ENCODE measurements at regions not wholly inside any gene's neighbourhood (a gene's known extent, or its start where the extent isn't known, plus 50 kb on each side); places are given as distances from the start of the nearest gene placed in this dataset.
"Not testable (repeated sequence)": the region's sequence is repeated elsewhere in the genome, so short reads cannot be mapped to it uniquely, and the experiment has no call there.

- H3K9me3 ChIP-seq (ENCODE audit: control insufficient read depth in 5 of 5, low read length in 5 of 5); H3K4me3 ChIP-seq (ENCODE audit: low read depth in 1 of 5, low read length in 5 of 5); H3K27me3 ChIP-seq (ENCODE audit: control insufficient read depth in 5 of 5, insufficient read depth in 4 of 5, low read length in 5 of 5); H3K36me3 ChIP-seq (ENCODE audit: control insufficient read depth in 5 of 5, insufficient read depth in 5 of 5, low read length in 5 of 5); H3K9ac ChIP-seq (ENCODE audit: low read length in 5 of 5); H3K27ac ChIP-seq (ENCODE audit: low read depth, low read length): not testable (repeated sequence)
- peaks cover 0 to 19% (median 12%) of the 10 kb centered on the region in 5 donors for H3K4me1 ChIP-seq (ENCODE audit: control insufficient read depth in 5 of 5, insufficient read depth in 5 of 5, low read length in 5 of 5)
Measured at GRCh38 chr3:178349218-178349596, 187.0 kb upstream of the KCNMB2 start.

GRCh38 chr3:178350763-178351162 is 185.5 kb upstream of the KCNMB2 start:
- H3K36me3 ChIP-seq (ENCODE audit: control insufficient read depth in 5 of 5, insufficient read depth in 5 of 5, low read length in 5 of 5), result no peaks in the 10 kb centered on the region
- H3K9ac ChIP-seq (ENCODE audit: low read length in 5 of 5), result peak overlapping the region in 1 of 5 donors; percentile 60
- H3K27ac ChIP-seq (ENCODE audit: low read depth, low read length), result peak overlapping the region; percentile 38

GRCh38 chr3:178352326-178353005 is 183.8 kb upstream of the KCNMB2 start:
- peaks cover 0 to 19% (median 12%) of the 10 kb centered on the region in 5 donors for H3K4me1 ChIP-seq (ENCODE audit: control insufficient read depth in 5 of 5, insufficient read depth in 5 of 5, low read length in 5 of 5)
- H3K4me3 ChIP-seq (ENCODE audit: low read depth in 1 of 5, low read length in 5 of 5), result no peak overlapping the region
- no peaks in the 10 kb centered on the region for H3K36me3 ChIP-seq (ENCODE audit: control insufficient read depth in 5 of 5, insufficient read depth in 5 of 5, low read length in 5 of 5)
- H3K9me3 ChIP-seq (ENCODE audit: control insufficient read depth in 5 of 5, low read length in 5 of 5), result no peaks in the 10 kb centered on the region
- H3K27ac ChIP-seq (ENCODE audit: low read depth, low read length), result no peak overlapping the region
- no peaks in the 10 kb centered on the region for H3K27me3 ChIP-seq (ENCODE audit: control insufficient read depth in 5 of 5, insufficient read depth in 4 of 5, low read length in 5 of 5)
- H3K9ac ChIP-seq (ENCODE audit: low read length in 5 of 5), result no peak overlapping the region

More at GRCh38 chr3:178350763-178351162, 185.5 kb upstream of the KCNMB2 start:
- Histone ChIP-seq H3K4me1 (ENCODE audit: control insufficient read depth in 5 of 5, insufficient read depth in 5 of 5, low read length in 5 of 5) (peaks cover 0 to 19% (median 12%) of the 10 kb centered on the region in 5 donors), H3K27me3 (ENCODE audit: control insufficient read depth in 5 of 5, insufficient read depth in 4 of 5, low read length in 5 of 5) (no peaks in the 10 kb centered on the region), H3K9me3 (ENCODE audit: control insufficient read depth in 5 of 5, low read length in 5 of 5) (no peaks in the 10 kb centered on the region), H3K4me3 (ENCODE audit: low read depth in 1 of 5, low read length in 5 of 5) (no peak overlapping the region)

GRCh38 chr3:178353006-178353694 is 183.1 kb upstream of the KCNMB2 start:
- Histone ChIP-seq H3K4me1 (ENCODE audit: control insufficient read depth in 5 of 5, insufficient read depth in 5 of 5, low read length in 5 of 5) (peaks cover 0 to 19% (median 12%) of the 10 kb centered on the region in 5 donors), H3K36me3 (ENCODE audit: control insufficient read depth in 5 of 5, insufficient read depth in 5 of 5, low read length in 5 of 5) (no peaks in the 10 kb centered on the region), H3K4me3 (ENCODE audit: low read depth in 1 of 5, low read length in 5 of 5) (no peak overlapping the region), H3K27me3 (ENCODE audit: control insufficient read depth in 5 of 5, insufficient read depth in 4 of 5, low read length in 5 of 5) (no peaks in the 10 kb centered on the region), H3K27ac (ENCODE audit: low read depth, low read length) (no peak overlapping the region), H3K9ac (ENCODE audit: low read length in 5 of 5) (no peak overlapping the region), H3K9me3 (ENCODE audit: control insufficient read depth in 5 of 5, low read length in 5 of 5) (no peaks in the 10 kb centered on the region)

GRCh38 chr3:178359728-178360127 is 176.5 kb upstream of the KCNMB2 start:
- no peak overlapping the region for H3K27ac ChIP-seq (ENCODE audit: low read depth, low read length)
- no peaks in the 10 kb centered on the region for H3K27me3 ChIP-seq (ENCODE audit: control insufficient read depth in 5 of 5, insufficient read depth in 4 of 5, low read length in 5 of 5)
- no peaks in the 10 kb centered on the region for H3K36me3 ChIP-seq (ENCODE audit: control insufficient read depth in 5 of 5, insufficient read depth in 5 of 5, low read length in 5 of 5)
- peaks cover 0 to 7% (median 0%) of the 10 kb centered on the region in 5 donors for H3K9me3 ChIP-seq (ENCODE audit: control insufficient read depth in 5 of 5, low read length in 5 of 5)
- no peak overlapping the region for H3K9ac ChIP-seq (ENCODE audit: low read length in 5 of 5)
- no peak overlapping the region for H3K4me3 ChIP-seq (ENCODE audit: low read depth in 1 of 5, low read length in 5 of 5)
- H3K4me1 ChIP-seq (ENCODE audit: control insufficient read depth in 5 of 5, insufficient read depth in 5 of 5, low read length in 5 of 5), result no peaks in the 10 kb centered on the region

- not testable (repeated sequence) for H3K36me3 ChIP-seq (ENCODE audit: control insufficient read depth in 5 of 5, insufficient read depth in 5 of 5, low read length in 5 of 5); H3K9me3 ChIP-seq (ENCODE audit: control insufficient read depth in 5 of 5, low read length in 5 of 5); H3K4me1 ChIP-seq (ENCODE audit: control insufficient read depth in 5 of 5, insufficient read depth in 5 of 5, low read length in 5 of 5); H3K27me3 ChIP-seq (ENCODE audit: control insufficient read depth in 5 of 5, insufficient read depth in 4 of 5, low read length in 5 of 5); H3K4me3 ChIP-seq (ENCODE audit: low read depth in 1 of 5, low read length in 5 of 5); H3K9ac ChIP-seq (ENCODE audit: low read length in 5 of 5); H3K27ac ChIP-seq (ENCODE audit: low read depth, low read length)
Measured at GRCh38 chr3:178363048-178363447, 173.2 kb upstream of the KCNMB2 start.

- H3K4me1 ChIP-seq (ENCODE audit: control insufficient read depth in 5 of 5, insufficient read depth in 5 of 5, low read length in 5 of 5), result peaks cover 0 to 9% (median 6%) of the 10 kb centered on the region in 5 donors
- no peaks in the 10 kb centered on the region for H3K36me3 ChIP-seq (ENCODE audit: control insufficient read depth in 5 of 5, insufficient read depth in 5 of 5, low read length in 5 of 5)
- H3K27me3 ChIP-seq (ENCODE audit: control insufficient read depth in 5 of 5, insufficient read depth in 4 of 5, low read length in 5 of 5), result no peaks in the 10 kb centered on the region
- peaks cover 0 to 7% (median 0%) of the 10 kb centered on the region in 5 donors for H3K9me3 ChIP-seq (ENCODE audit: control insufficient read depth in 5 of 5, low read length in 5 of 5)
- no peak overlapping the region for H3K4me3 ChIP-seq (ENCODE audit: low read depth in 1 of 5, low read length in 5 of 5)
- H3K9ac ChIP-seq (ENCODE audit: low read length in 5 of 5), result no peak overlapping the region
- no peak overlapping the region for H3K27ac ChIP-seq (ENCODE audit: low read depth, low read length)
Measured at GRCh38 chr3:178367817-178368617, 168.2 kb upstream of the KCNMB2 start.

- Histone ChIP-seq H3K27ac (ENCODE audit: low read depth, low read length) (no peak overlapping the region), H3K9ac (ENCODE audit: low read length in 5 of 5) (no peak overlapping the region), H3K27me3 (ENCODE audit: control insufficient read depth in 5 of 5, insufficient read depth in 4 of 5, low read length in 5 of 5) (no peaks in the 10 kb centered on the region), H3K36me3 (ENCODE audit: control insufficient read depth in 5 of 5, insufficient read depth in 5 of 5, low read length in 5 of 5) (no peaks in the 10 kb centered on the region), H3K4me3 (ENCODE audit: low read depth in 1 of 5, low read length in 5 of 5) (no peak overlapping the region), H3K4me1 (ENCODE audit: control insufficient read depth in 5 of 5, insufficient read depth in 5 of 5, low read length in 5 of 5) (peaks cover 0 to 9% (median 6%) of the 10 kb centered on the region in 5 donors), H3K9me3 (ENCODE audit: control insufficient read depth in 5 of 5, low read length in 5 of 5) (peaks cover 0 to 3% (median 0%) of the 10 kb centered on the region in 5 donors)
Measured at GRCh38 chr3:178369006-178369405, 167.2 kb upstream of the KCNMB2 start.

GRCh38 chr3:178369811-178370210 is 166.4 kb upstream of the KCNMB2 start:
- H3K27ac ChIP-seq (ENCODE audit: low read depth, low read length), result no peak overlapping the region

GRCh38 chr3:178370387-178370786 is 165.8 kb upstream of the KCNMB2 start:
- Histone ChIP-seq H3K9ac (ENCODE audit: low read length in 5 of 5) (no peak overlapping the region), H3K4me3 (ENCODE audit: low read depth in 1 of 5, low read length in 5 of 5) (no peak overlapping the region), H3K9me3 (ENCODE audit: control insufficient read depth in 5 of 5, low read length in 5 of 5) (peaks cover 0 to 3% (median 0%) of the 10 kb centered on the region in 5 donors), H3K27me3 (ENCODE audit: control insufficient read depth in 5 of 5, insufficient read depth in 4 of 5, low read length in 5 of 5) (no peaks in the 10 kb centered on the region), H3K4me1 (ENCODE audit: control insufficient read depth in 5 of 5, insufficient read depth in 5 of 5, low read length in 5 of 5) (peaks cover 0 to 9% (median 6%) of the 10 kb centered on the region in 5 donors), H3K36me3 (ENCODE audit: control insufficient read depth in 5 of 5, insufficient read depth in 5 of 5, low read length in 5 of 5) (no peaks in the 10 kb centered on the region), H3K27ac (ENCODE audit: low read depth, low read length) (no peak overlapping the region)

More at GRCh38 chr3:178369811-178370210, 166.4 kb upstream of the KCNMB2 start:
- H3K9ac ChIP-seq (ENCODE audit: low read length in 5 of 5), result no peak overlapping the region
- peaks cover 0 to 9% (median 6%) of the 10 kb centered on the region in 5 donors for H3K4me1 ChIP-seq (ENCODE audit: control insufficient read depth in 5 of 5, insufficient read depth in 5 of 5, low read length in 5 of 5)
- H3K27me3 ChIP-seq (ENCODE audit: control insufficient read depth in 5 of 5, insufficient read depth in 4 of 5, low read length in 5 of 5), result no peaks in the 10 kb centered on the region
- no peak overlapping the region for H3K4me3 ChIP-seq (ENCODE audit: low read depth in 1 of 5, low read length in 5 of 5)
- no peaks in the 10 kb centered on the region for H3K36me3 ChIP-seq (ENCODE audit: control insufficient read depth in 5 of 5, insufficient read depth in 5 of 5, low read length in 5 of 5)
- peaks cover 0 to 3% (median 0%) of the 10 kb centered on the region in 5 donors for H3K9me3 ChIP-seq (ENCODE audit: control insufficient read depth in 5 of 5, low read length in 5 of 5)
